Activated naive CD4-positive, alpha-beta T cell treated with anti-CD3 and anti-CD28 coated beads, Interleukin-2, amount 50 U/mL, for 24 hours (primary cell): ENCODE measurements at regions not wholly inside any gene's neighbourhood (a gene's known extent, or its start where the extent isn't known, plus 50 kb on each side); places are given as distances from the start of the nearest gene placed in this dataset.

Experiments used
- H3K27ac Mint-ChIP-seq: one replicate; pipeline ENCODE4 v1.8.0; 2021; ENCODE audit warnings: mild to moderate bottlenecking, mixed read lengths
- H3K27me3 Mint-ChIP-seq: one replicate; pipeline ENCODE4 v1.8.0; 2021; ENCODE audit warnings: mixed read lengths
- H3K36me3 Mint-ChIP-seq: one replicate; pipeline ENCODE4 v1.8.0; 2021; ENCODE audit warnings: mixed read lengths
- H3K4me1 Mint-ChIP-seq: one replicate; pipeline ENCODE4 v1.8.0; 2021; ENCODE audit warnings: mixed read lengths
- H3K4me3 Mint-ChIP-seq: one replicate; pipeline ENCODE4 v1.8.0; 2021; ENCODE audit warnings: mild to moderate bottlenecking, mixed read lengths
- H3K9me3 Mint-ChIP-seq: one replicate; pipeline ENCODE4 v1.8.0; 2021; ENCODE audit warnings: mixed read lengths

- no peaks in the 10 kb centered on the region for H3K4me1 Mint-ChIP-seq
- no peaks in the 10 kb centered on the region for H3K27me3 Mint-ChIP-seq
- no peaks in the 10 kb centered on the region for H3K36me3 Mint-ChIP-seq
- no peaks in the 10 kb centered on the region for H3K9me3 Mint-ChIP-seq
- no peak overlapping the region for H3K27ac Mint-ChIP-seq
- no peak overlapping the region for H3K4me3 Mint-ChIP-seq
Measured at GRCh38 chr9:105972466-105973204, 278.3 kb downstream of the TMEM38B start.

- no peaks in the 10 kb centered on the region for H3K9me3 Mint-ChIP-seq
- H3K4me1 Mint-ChIP-seq = no peaks in the 10 kb centered on the region
- H3K27me3 Mint-ChIP-seq = no peaks in the 10 kb centered on the region
- no peaks in the 10 kb centered on the region for H3K36me3 Mint-ChIP-seq
- H3K27ac Mint-ChIP-seq = no peak overlapping the region
- H3K4me3 Mint-ChIP-seq = no peak overlapping the region
Measured at GRCh38 chr9:105973951-105974351, 279.6 kb downstream of the TMEM38B start.

GRCh38 chr9:105975886-105976645, 281.7 kb downstream of the TMEM38B start:
- no peaks in the 10 kb centered on the region for H3K36me3 Mint-ChIP-seq
- no peak overlapping the region for H3K27ac Mint-ChIP-seq
- no peaks in the 10 kb centered on the region for H3K27me3 Mint-ChIP-seq
- H3K4me3 Mint-ChIP-seq = no peak overlapping the region
- H3K4me1 Mint-ChIP-seq = no peaks in the 10 kb centered on the region
- no peaks in the 10 kb centered on the region for H3K9me3 Mint-ChIP-seq

DNA sequence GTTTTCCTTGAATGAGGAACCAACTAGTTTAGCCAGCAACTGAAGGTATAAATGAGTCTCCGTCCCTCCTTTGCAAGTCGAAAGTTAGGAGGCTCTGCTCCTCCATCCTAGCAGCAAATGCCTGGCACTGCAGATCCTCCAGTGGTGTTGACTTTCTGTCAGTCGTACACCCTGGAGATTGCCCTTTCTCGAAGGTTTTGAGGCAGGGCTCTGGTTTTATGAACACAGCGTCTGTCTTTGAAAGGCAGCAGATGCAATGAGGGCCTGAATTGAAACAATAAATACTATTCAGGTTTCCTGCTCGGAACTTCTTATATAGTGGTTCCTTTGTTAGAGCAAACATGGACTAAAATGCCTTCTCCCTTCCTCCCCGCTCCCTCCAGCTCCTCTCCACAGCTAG, 284.0 kb downstream of the TMEM38B start:
- peaks cover 3% of the 10 kb centered on the region for H3K27me3 Mint-ChIP-seq
- H3K4me3 Mint-ChIP-seq = no peak overlapping the region
- H3K36me3 Mint-ChIP-seq = no peaks in the 10 kb centered on the region
- no peaks in the 10 kb centered on the region for H3K4me1 Mint-ChIP-seq
- H3K9me3 Mint-ChIP-seq = no peaks in the 10 kb centered on the region
- no peak overlapping the region for H3K27ac Mint-ChIP-seq

DNA sequence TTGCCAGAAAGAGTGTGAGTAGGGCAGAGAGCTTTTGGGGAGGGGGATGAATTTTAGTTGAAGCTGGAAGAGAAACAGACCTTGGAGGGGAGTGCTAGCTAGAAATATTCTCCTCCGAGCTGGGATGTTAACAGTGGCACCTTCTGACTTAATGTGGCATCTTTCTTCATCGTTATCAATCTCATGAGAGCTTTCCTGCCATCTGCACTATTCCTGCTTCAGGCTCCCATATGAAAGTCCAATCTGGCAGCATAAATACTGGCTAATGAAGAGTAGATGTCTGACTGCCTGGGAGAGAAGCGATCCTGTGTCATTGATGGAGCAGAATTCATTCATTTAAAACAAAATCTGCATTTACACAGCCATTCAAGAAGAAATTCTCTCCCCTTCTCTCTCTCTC, 284.5 kb downstream of the TMEM38B start:
- Mint-ChIP-seq H3K9me3 (no peaks in the 10 kb centered on the region), H3K4me3 (no peak overlapping the region), H3K27ac (no peak overlapping the region), H3K27me3 (peaks cover 3% of the 10 kb centered on the region), H3K4me1 (no peaks in the 10 kb centered on the region), H3K36me3 (no peaks in the 10 kb centered on the region)

GRCh38 chr9:105979290-105979689, 284.9 kb downstream of the TMEM38B start:
- Mint-ChIP-seq H3K27ac (no peak overlapping the region), H3K36me3 (no peaks in the 10 kb centered on the region), H3K4me3 (no peak overlapping the region), H3K9me3 (no peaks in the 10 kb centered on the region), H3K4me1 (no peaks in the 10 kb centered on the region), H3K27me3 (peaks cover 3% of the 10 kb centered on the region)

- Mint-ChIP-seq H3K27me3 (peaks cover 3% of the 10 kb centered on the region), H3K36me3 (no peaks in the 10 kb centered on the region), H3K4me3 (no peak overlapping the region), H3K4me1 (no peaks in the 10 kb centered on the region), H3K9me3 (no peaks in the 10 kb centered on the region), H3K27ac (no peak overlapping the region)
Measured at GRCh38 chr9:105984714-105985113, 290.4 kb downstream of the TMEM38B start.

GRCh38 chr9:105993116-105993854, 298.9 kb downstream of the TMEM38B start:
- Mint-ChIP-seq H3K4me3 (no peak overlapping the region), H3K36me3 (no peaks in the 10 kb centered on the region), H3K27ac (no peak overlapping the region), H3K27me3 (no peaks in the 10 kb centered on the region), H3K4me1 (no peaks in the 10 kb centered on the region), H3K9me3 (no peaks in the 10 kb centered on the region)

DNA sequence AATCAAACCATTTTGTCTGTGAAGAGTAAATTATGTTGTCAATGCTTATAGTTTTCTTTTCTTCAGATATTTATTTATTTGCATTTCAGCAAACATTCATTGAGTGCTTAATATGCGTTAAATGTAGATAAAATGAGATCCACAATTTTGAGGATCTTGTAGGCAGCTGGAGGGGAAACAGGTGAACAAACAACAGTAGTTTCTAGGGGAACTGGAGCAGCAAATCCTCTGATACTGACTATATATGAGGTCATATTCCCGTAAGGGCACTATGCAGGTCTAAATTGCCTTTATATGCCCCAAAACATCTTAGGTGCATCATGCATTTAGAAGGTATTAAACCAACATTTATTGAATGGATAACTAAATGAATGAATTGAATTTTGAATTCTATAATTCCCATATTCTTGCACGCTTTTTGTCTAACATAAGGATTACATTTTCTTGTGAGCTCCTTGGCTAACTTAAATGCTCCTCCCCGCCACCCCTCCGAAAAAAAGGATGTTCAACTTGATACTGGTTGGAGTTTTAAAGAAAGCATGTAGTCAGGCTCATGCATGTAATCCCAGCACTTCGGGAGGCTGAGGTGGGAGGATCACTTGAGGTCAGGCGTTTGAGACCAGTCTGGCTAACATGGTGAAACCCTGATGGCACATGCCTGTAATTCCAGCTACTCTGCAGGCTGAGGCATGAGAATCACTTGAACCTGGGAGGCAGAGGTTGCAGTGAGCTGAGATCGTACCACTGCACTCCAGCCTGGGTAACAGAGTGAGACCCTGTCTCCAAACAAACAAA, 299.8 kb downstream of the TMEM38B start:
- Mint-ChIP-seq H3K4me3 (no peak overlapping the region), H3K4me1 (no peaks in the 10 kb centered on the region), H3K36me3 (no peaks in the 10 kb centered on the region), H3K27ac (no peak overlapping the region), H3K9me3 (no peaks in the 10 kb centered on the region), H3K27me3 (no peaks in the 10 kb centered on the region)

GRCh38 chr9:105994970-105995369, 300.6 kb downstream of the TMEM38B start:
- H3K27me3 Mint-ChIP-seq = no peaks in the 10 kb centered on the region
- no peaks in the 10 kb centered on the region for H3K36me3 Mint-ChIP-seq
- no peaks in the 10 kb centered on the region for H3K4me1 Mint-ChIP-seq
- no peaks in the 10 kb centered on the region for H3K9me3 Mint-ChIP-seq
- no peak overlapping the region for H3K4me3 Mint-ChIP-seq
- H3K27ac Mint-ChIP-seq = no peak overlapping the region

- no peaks in the 10 kb centered on the region for H3K4me1 Mint-ChIP-seq
- H3K27me3 Mint-ChIP-seq = no peaks in the 10 kb centered on the region
- peaks cover 3% of the 10 kb centered on the region for H3K36me3 Mint-ChIP-seq
- H3K4me3 Mint-ChIP-seq = no peak overlapping the region
- no peak overlapping the region for H3K27ac Mint-ChIP-seq
- H3K9me3 Mint-ChIP-seq = no peaks in the 10 kb centered on the region
Measured at GRCh38 chr9:106017198-106017740, 322.9 kb downstream of the TMEM38B start.

DNA sequence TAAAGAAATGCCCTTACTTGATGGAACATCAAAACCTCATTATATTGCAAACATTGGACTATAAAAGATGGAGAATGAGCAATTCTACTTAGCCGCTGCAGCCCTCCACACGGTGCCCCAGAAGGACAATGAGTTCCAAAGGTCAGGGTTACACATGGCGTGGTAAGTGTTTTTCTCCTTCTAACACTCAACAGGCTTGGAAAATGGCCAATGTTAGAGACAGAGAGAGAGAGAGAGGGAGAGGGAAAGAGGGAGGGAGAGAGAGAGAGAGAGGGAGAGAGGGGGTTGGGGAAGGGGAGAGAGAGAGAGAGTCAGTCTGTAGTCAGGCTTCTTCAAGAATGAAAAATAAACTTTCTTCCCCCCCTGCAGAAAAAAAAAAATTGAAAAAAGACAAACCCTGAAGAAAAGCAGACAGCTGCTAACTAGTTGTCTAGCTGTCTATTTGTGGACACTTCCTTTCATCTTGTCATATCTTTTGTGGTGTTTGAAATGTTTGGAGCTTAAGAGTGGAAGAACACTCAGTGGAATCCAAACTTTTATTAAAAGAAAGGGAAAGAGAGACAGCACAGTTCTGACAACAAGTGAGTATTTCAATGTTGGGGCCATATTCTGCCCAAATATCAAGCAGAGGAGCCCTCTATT, 324.8 kb downstream of the TMEM38B start:
- Mint-ChIP-seq H3K36me3 (no peaks in the 10 kb centered on the region), H3K4me3 (no peak overlapping the region), H3K27ac (no peak overlapping the region), H3K9me3 (no peaks in the 10 kb centered on the region), H3K27me3 (no peaks in the 10 kb centered on the region), H3K4me1 (no peaks in the 10 kb centered on the region)

- H3K27ac Mint-ChIP-seq = no peak overlapping the region
- H3K27me3 Mint-ChIP-seq = no peaks in the 10 kb centered on the region
- no peak overlapping the region for H3K4me3 Mint-ChIP-seq
- no peaks in the 10 kb centered on the region for H3K36me3 Mint-ChIP-seq
- no peaks in the 10 kb centered on the region for H3K4me1 Mint-ChIP-seq
- no peaks in the 10 kb centered on the region for H3K9me3 Mint-ChIP-seq
Measured at GRCh38 chr9:106019702-106020101, 325.4 kb downstream of the TMEM38B start.

DNA sequence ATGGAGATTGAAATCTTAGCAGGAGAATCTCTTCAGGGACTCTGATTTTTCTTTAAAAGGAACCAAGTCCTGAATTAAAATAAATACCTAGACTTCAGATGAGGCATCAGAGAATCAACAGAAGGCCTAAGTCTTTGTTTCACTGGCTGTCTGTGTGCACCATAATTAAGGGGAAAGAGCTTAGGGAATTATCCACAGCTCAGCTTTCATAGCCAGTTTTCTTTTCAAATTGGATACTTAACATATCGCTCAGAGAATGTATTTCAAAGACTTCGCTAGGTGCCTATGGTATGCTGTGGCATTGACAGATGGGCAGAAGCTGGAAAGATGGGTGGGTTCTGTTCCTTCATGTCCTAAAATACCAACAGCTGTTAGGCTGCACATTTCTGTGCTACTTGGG, 325.8 kb downstream of the TMEM38B start:
- Mint-ChIP-seq H3K4me3 (no peak overlapping the region), H3K27ac (no peak overlapping the region), H3K9me3 (no peaks in the 10 kb centered on the region), H3K36me3 (no peaks in the 10 kb centered on the region), H3K27me3 (no peaks in the 10 kb centered on the region), H3K4me1 (no peaks in the 10 kb centered on the region)

GRCh38 chr9:106023455-106023854, 329.1 kb downstream of the TMEM38B start:
- Mint-ChIP-seq H3K4me3 (no peak overlapping the region), H3K27me3 (no peaks in the 10 kb centered on the region), H3K9me3 (no peaks in the 10 kb centered on the region), H3K27ac (no peak overlapping the region), H3K36me3 (no peaks in the 10 kb centered on the region), H3K4me1 (no peaks in the 10 kb centered on the region)
